RPMI8226 (cell line): ENCODE measurements at regions not wholly inside any gene's neighbourhood (a gene's known extent, or its start where the extent isn't known, plus 50 kb on each side); places are given as distances from the start of the nearest gene placed in this dataset.
"Not testable (repeated sequence)": the region's sequence is repeated elsewhere in the genome, so short reads cannot be mapped to it uniquely, and the experiment has no call there.

Experiments
- DNase-seq: peaks from one replicate; pipeline ENCODE4 v3.0.0-alpha.2; 2015

DNA sequence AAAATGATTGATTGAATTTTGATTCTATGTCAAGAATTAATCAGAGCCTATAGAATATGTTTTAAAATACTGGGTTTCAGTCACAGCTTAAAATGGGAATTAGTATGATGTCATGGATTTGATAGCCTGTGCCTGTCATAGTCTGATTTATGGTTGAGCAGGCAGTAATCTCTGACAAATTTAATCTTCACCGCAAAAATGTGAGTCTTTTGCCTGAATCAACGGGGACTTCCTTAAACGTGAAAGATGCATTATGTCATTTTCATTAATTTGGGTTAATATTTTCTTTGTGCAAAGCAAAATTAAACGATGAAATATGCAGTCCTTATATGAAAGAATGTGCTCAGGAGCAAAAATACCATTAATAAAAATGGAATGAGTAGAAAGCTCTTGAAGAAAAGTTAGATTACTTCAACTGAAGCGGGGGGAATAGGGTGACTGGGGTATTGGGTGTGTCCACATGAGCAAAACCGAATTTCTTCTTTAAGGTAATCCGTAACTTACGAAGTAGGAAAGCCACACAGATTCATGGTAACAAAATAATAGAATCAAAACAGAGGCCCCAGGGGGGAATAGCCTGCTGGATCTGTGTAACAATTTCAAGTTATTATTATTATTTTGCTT lies 339.6 kb upstream of the NOX3 start:
- DNase-seq, result no peak

DNA sequence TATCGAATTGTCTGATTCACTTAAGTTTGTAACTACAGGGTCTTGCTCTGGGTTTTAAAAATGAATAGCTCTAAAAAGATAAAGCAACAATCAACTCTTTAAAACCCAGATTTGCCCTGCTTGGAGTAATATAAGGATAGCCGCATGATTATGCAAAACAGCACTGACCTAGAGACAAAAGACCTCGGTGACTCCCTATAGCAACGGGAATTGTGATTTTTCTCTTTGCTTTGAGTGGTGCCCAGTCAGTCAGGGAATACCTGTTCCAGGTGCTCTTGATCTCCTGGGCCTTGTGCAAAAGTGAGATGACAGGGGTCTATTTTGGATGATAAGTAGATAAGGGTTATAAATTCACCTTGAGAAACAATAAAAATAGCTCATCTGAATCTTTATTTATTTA lies 336.3 kb upstream of the NOX3 start:
- DNase-seq, result no peak

DNA sequence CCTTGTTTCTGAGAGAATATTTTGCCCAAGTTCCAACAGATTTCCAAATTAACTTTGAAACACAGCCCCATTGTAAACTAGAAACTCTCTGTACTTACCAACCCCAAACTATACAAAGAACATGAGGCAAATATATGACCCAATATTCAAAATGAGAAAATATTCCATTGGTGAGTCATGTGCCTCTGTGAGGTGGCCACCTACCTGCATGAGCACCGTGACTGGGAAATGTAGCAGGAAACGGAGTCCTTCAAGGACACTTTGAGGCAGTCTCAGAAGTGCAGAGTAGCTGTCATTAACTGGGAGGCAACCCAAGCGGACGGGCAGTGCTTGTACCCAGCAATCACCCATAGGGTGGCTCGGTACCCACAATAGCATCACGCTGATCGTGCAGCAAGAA lies 335.5 kb upstream of the NOX3 start:
- DNase-seq, result no peak

DNA sequence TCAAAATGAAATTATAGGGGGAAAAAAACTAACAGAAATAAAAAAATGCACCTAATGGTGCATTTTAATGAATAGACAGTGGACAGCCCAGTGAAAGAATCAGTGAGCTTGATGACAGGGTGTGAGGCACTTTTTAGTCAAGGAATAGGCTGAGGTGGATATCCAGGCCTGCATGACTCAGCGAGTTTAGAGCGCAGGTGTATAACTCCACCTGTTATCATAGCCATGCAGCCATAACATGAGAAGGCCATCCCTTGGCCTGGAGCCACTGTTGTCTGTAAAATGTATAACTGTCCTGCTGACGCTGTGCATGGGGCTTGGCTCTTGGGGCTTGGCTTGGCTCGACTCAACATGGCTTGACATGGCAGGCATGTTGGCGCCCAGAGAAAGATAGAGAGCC lies 331.5 kb upstream of the NOX3 start:
- DNase-seq, result no peak

DNA sequence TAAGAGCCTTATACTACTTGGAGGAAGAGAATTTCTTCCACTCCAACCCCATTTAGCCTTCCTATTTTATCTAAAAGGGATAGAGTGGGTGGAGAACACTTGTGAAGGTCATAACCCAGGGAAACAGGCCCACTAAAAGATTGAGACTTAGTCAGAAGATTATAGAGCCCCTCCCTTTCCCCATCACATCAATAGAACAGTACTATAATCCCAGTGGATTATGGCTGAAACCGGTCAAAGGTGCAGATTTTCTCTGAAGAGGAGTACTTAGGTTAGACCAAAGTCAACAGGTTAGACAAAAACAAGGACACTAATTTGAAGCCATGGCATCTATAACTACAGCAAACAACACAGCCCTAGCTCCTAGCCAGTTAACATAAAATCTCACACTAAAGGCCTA lies 330.9 kb upstream of the NOX3 start:
- no peak for DNase-seq

DNA sequence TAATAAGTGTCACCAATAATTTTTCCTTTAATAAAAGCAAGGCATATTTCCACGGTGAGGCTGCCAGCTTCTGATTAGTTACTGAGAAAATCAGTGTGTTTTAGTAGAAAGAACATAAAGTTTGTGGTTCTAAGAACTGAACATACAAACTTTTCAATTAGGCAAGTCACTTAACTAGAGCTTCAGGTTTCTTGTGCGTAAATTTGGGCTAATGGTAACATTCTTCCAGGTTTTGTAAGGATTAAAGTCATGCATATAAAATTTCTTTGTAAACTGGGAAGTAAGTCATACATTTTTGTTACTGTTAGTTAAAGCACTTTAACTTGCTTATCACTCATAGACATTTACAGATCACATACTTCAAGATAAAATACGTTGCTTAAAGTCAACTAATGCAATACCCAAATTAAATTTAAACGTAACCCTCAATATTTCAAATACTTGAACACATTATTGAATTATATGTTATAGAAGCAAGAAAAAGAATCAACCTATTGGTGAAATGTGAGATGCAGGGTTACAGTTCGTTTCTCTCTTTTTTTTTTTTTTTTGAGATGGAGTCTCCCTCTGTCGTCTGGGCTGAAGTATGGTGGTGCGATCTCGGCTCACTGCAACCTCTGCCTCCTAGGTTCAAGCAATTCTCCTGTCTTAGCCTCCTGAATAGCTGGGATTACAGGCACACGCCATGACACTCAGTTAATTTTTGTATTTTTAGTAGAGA lies 327.3 kb upstream of the NOX3 start:
- DNase-seq, result no peak

DNA sequence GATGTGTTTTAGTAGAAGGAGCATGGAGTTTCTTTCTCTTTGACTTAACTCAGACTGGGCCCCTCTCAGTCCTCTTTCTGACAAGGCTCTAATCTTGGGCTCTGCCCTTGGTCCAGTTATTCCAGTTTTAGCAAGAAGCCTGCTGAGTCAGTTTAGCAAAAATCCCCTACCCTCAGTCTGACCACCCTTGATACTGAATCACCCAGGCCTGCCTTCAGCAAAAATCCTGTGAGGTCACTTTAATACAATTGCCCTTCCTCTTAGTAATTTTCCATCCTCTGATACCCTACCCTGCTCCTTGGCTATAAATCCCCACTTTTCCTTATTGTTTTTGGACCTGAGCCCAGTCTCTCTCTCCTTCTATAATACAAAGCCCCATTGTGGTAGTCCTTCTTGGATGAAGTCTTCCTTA lies 326.7 kb upstream of the NOX3 start:
- DNase-seq, result no peak

DNA sequence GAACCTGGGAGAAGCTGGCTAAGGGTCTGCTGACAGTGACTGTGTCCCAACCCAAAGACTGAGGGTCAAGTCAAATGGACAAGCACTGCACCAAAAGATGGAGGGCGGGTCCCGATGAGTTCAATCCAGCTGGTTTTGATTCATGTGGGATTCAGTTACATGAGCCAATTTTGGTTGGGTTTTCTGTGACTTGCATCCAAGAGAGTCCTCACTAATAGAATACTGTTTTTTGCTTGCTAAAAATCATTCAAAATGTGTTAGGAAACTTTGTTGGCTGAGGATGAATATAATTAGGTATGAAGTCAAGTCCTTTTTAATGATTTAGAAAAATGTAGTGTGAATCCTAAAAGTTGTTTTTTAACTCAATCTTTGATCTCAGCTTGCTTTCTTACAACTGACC lies 323.8 kb upstream of the NOX3 start:
- DNase-seq, result no peak

DNA sequence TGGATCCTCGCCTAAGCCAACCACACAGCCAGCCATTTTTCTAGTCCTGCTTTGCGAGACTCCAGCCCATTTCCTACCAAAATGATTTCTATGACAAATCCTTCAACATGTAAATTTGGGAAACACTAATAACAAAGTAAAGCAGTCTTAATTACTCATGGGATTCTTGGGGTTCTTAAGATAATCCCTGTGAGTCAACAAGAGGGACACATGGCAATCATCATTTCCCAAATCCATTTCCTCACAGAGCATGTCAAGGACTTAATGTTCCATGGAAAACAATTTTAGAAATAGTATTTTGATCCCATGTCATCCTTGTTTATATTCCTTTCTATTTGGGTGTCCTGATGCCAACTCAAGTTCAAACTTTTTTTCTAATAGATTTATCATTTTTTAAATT lies 322.7 kb upstream of the NOX3 start:
- DNase-seq, result no peak

DNA sequence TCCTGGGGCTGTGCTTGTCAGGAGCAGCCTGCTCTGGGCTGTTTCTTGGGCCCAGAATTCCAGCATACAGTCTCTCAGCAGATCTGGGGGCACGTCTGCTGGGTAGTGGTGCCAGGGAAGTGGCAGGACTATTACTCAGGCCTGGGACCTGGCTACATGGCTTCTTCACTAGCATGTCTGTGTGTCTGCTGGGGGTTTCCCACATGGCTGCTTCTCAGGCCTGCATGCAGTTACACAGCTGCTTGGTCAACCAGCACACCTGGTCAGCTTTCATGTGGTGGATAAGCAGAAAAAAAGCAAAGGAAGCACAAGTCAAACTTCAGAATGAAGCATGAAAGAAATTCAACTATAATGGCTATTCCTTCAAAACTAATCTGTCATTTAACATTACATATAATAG lies 316.2 kb upstream of the NOX3 start:
- no peak for DNase-seq

DNA sequence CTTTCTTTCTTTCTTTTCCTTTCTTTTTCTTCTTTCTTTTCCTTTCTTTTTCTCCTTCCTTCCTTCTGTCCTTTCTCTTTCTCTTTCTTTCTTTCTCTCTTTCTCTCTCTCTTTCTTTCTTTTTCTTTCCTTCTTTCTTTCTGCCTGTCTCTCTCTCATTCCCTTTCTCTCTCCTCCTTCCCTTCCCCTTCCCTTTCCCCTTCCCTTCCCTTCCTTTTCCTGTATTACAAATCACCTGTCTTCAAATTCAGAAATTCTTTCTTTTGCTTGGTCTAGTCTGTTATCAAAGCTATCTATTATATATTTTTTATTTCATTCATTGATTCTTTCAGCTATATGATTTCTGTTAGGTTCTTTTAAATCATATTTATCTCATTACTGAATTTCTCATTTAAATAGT lies 315.2 kb upstream of the NOX3 start:
- no peak for DNase-seq

DNA sequence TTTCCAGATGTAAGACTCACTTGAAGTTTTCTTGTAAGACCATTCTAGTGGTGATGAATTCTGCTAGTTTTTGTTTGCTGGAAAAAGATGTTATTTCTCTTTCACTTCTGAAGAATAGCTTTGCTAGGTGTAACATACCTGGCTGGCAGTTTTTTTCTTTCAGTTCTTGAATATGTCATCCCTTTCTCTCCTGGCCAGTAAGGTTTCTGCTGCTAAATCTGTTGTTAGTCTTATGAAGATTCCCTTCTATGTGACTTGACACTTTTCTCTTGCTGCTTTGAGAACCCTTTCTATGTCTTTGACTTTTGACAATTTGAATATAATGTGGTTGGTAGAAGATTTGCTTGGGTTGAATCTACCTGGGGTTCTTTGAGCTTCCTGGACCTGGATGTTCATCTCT lies 314.7 kb upstream of the NOX3 start:
- DNase-seq, result no peak

DNA sequence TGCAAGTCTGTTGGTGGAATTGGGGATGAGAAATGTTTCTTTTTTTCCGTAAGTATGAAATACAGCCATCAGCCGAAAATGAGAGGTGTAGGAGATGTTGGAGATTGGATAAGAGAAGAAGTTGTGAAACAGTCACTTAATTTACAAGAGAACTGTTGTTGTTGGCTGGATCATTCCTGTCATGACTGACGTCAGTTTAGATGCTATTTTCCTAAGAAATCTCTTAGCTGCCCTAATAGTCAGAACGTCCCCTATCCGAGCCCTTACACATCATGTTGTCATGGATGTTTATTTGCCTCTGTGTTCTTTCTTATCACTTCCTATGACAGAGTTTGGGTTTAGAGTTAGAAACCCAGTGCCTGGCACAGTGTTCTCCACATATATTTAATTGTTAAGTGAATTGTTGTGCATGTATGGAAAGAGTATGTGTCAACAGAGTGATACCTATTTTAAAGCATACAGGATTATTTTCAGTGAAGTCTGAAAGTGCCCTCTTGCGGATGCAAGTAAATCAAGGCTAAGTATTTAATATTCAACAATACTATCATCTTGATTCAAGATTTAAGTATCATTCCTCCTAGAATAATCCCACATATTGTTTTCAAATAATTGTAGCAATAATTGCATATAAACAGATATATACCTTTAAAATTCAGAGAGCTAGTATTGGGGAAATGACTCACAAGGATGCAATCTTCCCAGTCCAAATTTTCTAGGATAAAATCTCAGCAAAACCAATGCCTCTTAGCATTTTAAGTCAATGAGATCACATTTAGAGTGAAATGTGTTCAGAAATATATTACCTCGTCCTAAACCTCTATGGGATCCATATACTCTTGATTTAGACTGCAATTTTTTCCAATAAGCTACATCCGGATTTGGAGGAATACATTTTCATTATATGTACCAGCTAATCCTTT lies 309.9 kb upstream of the NOX3 start:
- DNase-seq, result no peak

DNA sequence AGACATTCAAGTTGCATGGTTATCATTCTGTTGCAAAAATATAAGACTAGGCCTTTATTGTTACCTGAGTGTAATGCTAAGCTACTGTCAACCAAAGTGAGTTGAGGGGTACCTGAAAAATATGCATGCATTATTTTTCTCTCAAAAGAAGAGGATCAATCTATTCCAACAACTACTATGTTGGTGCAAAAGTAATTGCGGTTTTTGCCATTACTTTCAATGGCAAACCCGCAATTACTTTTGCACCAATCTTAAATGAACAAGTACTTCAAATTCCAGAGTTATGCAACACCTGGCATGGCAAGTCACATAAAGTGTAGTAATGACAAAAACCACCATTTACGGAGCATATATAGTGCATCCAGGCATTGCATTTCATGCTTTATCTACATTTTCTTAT lies 307.0 kb upstream of the NOX3 start:
- no peak for DNase-seq

DNA sequence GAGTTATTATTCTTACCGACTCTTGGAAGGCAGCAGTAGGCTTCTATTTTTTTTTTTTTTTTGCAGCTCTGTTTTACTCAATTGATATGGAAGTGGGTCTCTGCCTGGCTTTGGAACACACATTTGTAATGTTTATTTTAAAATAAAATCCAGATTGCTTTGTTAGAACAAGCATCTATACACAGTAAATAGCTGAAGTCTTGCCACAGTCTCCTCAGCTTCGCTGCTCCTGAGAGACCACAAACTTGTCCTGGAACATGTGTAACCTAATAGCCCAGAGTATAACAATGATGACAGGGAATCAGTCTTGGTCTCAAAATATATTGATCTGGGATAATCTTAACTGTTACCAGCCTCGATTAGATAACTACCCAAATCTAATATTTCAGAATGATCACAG lies 299.8 kb upstream of the NOX3 start:
- no peak for DNase-seq

DNA sequence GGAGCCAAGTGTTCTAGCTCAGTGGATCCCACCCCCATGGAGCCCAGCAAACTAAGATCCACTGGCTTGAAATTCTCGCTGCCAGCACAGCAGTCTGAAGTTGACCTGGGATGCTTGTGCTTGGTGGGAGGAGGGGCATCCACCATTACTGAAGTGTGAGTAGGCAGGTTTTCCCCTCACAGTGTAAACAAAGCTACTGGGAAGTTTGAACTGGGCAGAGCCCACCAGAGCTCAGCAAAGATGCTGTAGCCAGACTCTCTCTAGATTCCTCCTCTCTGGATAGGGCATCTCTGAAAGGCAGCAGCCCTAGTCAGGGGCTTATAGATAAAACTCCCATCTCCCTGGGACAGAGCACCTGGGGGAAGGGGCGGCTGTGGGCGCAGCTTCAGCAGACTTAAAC lies 293.1 kb upstream of the NOX3 start:
- DNase-seq, result not testable (repeated sequence)

DNA sequence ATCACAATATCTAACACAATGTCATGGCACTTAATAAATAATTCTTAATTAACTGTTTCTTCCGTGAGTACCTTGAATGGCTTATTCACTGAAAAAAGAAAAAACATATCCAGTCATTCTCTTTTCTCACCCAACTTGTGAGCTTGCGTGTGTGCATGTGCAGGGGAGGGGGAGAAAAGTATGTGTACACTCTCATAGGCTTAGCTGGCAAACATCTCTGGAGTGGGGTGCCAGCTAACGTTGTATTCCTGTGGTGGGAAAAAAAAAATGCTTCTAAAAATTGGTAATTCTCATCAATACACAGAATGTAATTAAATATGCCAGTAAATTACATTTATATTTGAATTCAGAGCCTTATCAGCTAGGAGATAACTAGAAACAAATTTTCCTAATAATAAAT lies 291.9 kb upstream of the NOX3 start:
- DNase-seq, result no peak

DNA sequence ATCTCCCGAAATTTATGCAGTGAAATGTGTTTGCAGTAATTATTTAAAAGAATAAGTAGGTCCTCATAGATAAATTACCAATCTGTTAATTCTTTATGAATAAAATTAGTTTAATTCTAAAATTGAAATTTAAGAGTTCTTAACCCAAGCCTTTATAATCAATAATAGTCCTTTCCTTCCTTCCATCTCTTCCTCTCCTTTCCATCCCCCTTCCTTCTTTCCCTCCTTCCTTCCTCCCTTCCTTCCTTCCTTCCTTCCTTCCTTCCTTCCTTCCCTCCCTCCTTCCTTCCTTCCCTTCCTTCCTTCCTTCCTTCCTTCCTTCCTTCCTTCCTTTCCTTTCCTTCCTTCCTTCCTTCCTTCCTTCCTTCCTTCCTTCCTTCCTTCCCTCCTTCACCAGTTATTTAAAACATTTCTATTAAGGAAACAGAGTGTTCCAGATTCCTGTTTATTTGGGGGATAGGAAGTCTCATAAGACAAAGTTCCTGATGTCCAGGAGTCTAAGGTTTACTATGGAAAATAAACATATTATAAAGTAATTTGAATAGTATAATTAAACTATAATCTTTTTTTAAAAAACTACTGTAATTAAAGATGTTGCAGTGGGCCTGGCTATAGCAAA lies 285.3 kb upstream of the NOX3 start:
- no peak for DNase-seq

DNA sequence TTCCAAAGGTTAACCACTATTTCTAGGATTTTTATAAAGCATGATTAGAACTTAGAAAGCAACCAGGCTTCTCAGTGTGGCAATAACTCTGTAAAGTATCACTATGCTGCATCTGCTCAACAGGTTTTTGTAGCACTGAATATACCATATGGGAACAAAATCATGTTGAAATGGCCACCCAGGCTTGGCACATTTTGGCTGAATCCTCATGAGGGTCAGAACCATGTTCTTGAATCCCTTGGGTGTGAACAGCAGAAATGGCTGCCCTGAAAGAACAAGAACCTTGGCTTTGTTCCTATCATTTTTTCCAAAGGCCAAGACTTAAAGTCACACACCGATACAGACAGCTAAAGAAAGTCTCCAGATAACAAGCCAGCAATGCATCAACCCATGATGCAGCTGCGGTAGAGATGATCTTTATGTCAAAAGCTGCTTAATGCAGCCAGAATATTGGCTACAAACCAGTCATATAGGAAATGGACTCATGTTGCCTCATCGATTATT lies 283.0 kb upstream of the NOX3 start:
- no peak for DNase-seq

DNA sequence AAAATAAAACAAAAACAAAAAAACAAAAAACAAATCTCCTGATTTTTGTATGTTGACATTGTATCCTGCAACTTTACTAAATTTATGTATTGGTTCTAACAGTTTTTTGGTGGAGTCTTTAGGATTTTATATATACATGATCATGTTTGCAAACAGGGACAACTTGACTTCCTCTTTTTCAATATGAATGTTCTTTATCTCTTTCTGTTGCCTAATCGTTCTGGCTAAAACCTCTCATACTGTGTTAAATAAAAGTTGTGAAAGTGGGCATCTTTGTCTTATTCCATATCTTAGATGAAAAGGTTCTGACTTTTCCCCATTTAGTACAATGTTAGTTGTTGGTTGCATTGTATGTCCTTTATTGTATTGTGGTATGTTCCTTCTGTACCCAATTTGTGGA lies 261.7 kb upstream of the NOX3 start:
- no peak for DNase-seq

DNA sequence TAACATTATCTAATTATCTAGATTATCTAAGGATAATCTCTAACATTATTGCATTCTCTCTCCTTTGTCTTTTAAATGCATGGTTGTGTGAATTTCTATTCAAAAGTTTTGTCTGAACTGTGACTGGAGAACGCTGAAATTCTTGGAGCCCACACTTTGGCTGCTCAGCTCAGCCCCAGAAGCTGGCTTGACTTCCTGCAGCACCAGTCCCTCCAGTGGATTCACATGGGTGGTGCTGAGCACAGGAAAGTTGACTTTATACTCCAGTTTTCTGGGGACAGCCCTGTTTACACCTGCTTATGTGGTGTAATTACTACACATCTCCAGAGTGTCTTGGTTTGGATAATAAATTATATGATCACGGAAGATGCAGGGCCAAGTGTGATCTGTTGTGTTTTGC lies 255.1 kb upstream of the NOX3 start:
- no peak for DNase-seq

DNA sequence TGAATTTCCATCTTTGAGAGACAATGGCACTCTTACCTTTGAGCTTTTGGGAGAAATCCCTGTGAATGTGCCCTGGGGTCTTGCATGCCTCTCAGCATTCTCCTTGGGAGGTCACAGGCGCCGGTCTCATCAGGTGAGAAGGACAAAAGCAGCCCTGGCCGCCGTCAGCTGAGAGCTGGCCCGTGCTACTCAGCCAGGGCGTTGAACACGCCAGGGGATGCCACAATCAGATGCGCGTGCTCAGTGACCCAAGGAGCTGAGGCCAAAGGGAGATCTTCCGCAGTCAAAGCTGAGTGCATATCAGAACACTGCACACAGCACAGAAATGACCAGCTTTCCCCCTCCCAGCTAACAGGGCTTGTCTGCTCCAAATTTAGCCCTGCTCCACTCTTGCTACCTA lies 253.6 kb upstream of the NOX3 start:
- no peak for DNase-seq

DNA sequence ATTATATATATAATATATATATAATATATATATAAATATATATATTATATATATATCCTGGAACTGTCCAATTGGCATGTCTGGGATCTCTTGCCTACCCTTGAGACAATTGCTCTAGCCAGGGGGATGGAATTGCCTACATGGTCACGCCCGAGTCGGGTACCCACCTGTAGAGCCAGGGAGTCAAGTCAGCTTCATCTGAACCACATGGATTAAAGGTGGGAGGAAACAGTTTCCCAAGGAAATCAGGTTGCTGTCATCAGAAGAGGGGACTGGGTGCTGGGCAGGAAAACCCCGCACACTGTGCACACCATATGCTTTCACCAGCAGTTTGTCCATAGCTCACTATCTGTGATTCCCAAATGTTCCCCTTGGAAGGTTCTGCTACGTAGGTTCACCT lies 252.5 kb upstream of the NOX3 start:
- DNase-seq, result no peak
